ENCODE measurements at regions not wholly inside any gene's neighbourhood (a gene's known extent, or its start where the extent isn't known, plus 50 kb on each side); places are given as distances from the start of the nearest gene placed in this dataset.

- H3K4me1 Mint-ChIP-seq: no peaks in the 10 kb centered on the region
- H3K27ac Mint-ChIP-seq: no peak overlapping the region
- no peaks in the 10 kb centered on the region for H3K9me3 Mint-ChIP-seq
- no peak overlapping the region for H3K4me3 Mint-ChIP-seq
- TF ChIP-seq, protein P1, sequence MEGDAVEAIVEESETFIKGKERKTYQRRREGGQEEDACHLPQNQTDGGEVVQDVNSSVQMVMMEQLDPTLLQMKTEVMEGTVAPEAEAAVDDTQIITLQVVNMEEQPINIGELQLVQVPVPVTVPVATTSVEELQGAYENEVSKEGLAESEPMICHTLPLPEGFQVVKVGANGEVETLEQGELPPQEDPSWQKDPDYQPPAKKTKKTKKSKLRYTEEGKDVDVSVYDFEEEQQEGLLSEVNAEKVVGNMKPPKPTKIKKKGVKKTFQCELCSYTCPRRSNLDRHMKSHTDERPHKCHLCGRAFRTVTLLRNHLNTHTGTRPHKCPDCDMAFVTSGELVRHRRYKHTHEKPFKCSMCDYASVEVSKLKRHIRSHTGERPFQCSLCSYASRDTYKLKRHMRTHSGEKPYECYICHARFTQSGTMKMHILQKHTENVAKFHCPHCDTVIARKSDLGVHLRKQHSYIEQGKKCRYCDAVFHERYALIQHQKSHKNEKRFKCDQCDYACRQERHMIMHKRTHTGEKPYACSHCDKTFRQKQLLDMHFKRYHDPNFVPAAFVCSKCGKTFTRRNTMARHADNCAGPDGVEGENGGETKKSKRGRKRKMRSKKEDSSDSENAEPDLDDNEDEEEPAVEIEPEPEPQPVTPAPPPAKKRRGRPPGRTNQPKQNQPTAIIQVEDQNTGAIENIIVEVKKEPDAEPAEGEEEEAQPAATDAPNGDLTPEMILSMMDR (IDR thresholded peaks at IDR 0.05; ENCODE audit: unreplicated experiment in 3 of 3): no peak
- H3K27me3 Mint-ChIP-seq (ENCODE audit: low read depth): no peaks in the 10 kb centered on the region
- no peaks in the 10 kb centered on the region for H3K36me3 Mint-ChIP-seq (ENCODE audit: low read depth)
Measured at GRCh38 chr4:180619440-180619839, 1623.8 kb upstream of the TENM3 start.

DNA sequence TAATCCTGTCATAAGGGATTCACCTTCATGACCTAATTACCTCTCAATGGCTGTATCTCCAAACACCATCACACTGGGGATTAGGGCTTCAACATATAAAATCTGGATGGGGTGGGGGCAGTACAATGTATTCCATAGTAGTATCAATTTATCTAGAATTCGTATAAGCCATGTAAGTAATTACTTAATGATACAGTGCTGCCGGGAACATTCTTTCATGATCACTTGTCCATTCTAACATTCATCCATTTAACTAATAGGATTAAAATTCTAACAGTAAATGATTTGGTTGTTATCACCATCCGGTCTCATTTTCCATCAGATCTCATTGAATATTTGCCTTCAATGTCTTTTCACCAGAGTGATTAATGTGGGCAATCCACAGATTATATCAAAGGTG is 1620.9 kb upstream of the TENM3 start:
- H3K4me1 Mint-ChIP-seq: no peaks in the 10 kb centered on the region
- H3K36me3 Mint-ChIP-seq (ENCODE audit: low read depth): no peaks in the 10 kb centered on the region
- H3K9me3 Mint-ChIP-seq: no peaks in the 10 kb centered on the region
- TF ChIP-seq, protein P1 (IDR thresholded peaks at IDR 0.05; ENCODE audit: unreplicated experiment in 3 of 3): no peak
- H3K27me3 Mint-ChIP-seq (ENCODE audit: low read depth): no peaks in the 10 kb centered on the region
- H3K27ac Mint-ChIP-seq: no peak overlapping the region
- no peak overlapping the region for H3K4me3 Mint-ChIP-seq

- no peak overlapping the region for H3K27ac Mint-ChIP-seq
- H3K4me1 Mint-ChIP-seq: no peaks in the 10 kb centered on the region
- TF ChIP-seq, protein P1 (IDR thresholded peaks at IDR 0.05; ENCODE audit: unreplicated experiment in 3 of 3): no peak
- no peaks in the 10 kb centered on the region for H3K36me3 Mint-ChIP-seq (ENCODE audit: low read depth)
- H3K9me3 Mint-ChIP-seq: no peaks in the 10 kb centered on the region
- H3K4me3 Mint-ChIP-seq: no peak overlapping the region
- H3K27me3 Mint-ChIP-seq (ENCODE audit: low read depth): no peaks in the 10 kb centered on the region
Measured at GRCh38 chr4:180625653-180626052, 1617.5 kb upstream of the TENM3 start.

DNA sequence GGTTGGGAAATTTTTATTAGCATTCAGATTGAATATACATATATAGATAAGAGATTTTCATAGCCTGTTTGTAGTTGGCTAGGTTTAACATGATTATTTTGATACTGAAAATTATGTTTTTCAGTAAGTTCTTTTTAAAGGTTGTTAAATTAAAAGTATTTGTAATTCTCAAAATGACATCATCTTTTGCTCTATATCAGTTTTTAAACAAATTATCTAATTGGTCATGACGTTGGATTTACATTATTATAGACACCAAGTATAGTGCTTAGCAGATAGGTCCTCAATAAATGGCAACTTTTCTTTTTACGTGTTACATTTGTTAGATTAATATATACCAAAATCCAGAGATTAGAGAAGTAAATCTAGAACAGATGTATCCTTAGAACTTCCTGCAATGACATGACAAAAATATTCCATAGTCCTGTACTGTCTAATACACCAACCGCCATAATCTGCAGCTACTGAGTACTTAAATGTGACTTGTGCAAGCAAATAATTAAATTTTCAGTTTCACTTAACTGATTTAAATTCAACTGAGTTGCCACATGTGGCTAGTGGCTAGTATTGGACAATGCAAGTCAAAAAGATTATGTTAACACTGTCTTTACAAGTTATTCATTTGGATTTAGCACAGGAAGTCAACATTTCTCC is 1613.1 kb upstream of the TENM3 start:
- TF ChIP-seq, protein P1 (IDR thresholded peaks at IDR 0.05; ENCODE audit: unreplicated experiment in 3 of 3): no peak
- Mint-ChIP-seq H3K27me3 (ENCODE audit: low read depth) (no peaks in the 10 kb centered on the region), H3K36me3 (ENCODE audit: low read depth) (no peaks in the 10 kb centered on the region)

GRCh38 chr4:180634306-180634705 is 1608.9 kb upstream of the TENM3 start:
- Mint-ChIP-seq H3K36me3 (ENCODE audit: low read depth) (no peaks in the 10 kb centered on the region), H3K4me1 (peaks cover 16% of the 10 kb centered on the region), H3K27me3 (ENCODE audit: low read depth) (peaks cover 3% of the 10 kb centered on the region), H3K4me3 (no peak overlapping the region), H3K27ac (peak overlapping the region in 1 of 3 experiments; percentile 37), H3K9me3 (no peaks in the 10 kb centered on the region)
- TF ChIP-seq, protein P1 (IDR thresholded peaks at IDR 0.05; ENCODE audit: unreplicated experiment in 3 of 3): no peak

More for the DNA sequence above, 1613.1 kb upstream of the TENM3 start:
- H3K9me3 Mint-ChIP-seq: no peaks in the 10 kb centered on the region
- H3K27ac Mint-ChIP-seq: no peak overlapping the region
- no peak overlapping the region for H3K4me3 Mint-ChIP-seq
- no peaks in the 10 kb centered on the region for H3K4me1 Mint-ChIP-seq

GRCh38 chr4:180635281-180635680 is 1607.9 kb upstream of the TENM3 start:
- Mint-ChIP-seq H3K27me3 (ENCODE audit: low read depth) (peaks cover 3% of the 10 kb centered on the region), H3K4me1 (peaks cover 16% of the 10 kb centered on the region)
- TF ChIP-seq, protein P1 (IDR thresholded peaks at IDR 0.05; ENCODE audit: unreplicated experiment in 3 of 3): no peak

More at GRCh38 chr4:180635281-180635680, 1607.9 kb upstream of the TENM3 start:
- Mint-ChIP-seq H3K4me3 (peak overlapping the region in 1 of 3 experiments; percentile 13), H3K9me3 (no peaks in the 10 kb centered on the region), H3K36me3 (ENCODE audit: low read depth) (no peaks in the 10 kb centered on the region), H3K27ac (peak overlapping the region; percentile 44 to 86 (median 75))
